Gastrocnemius medialis (tissue), 4 donors: ENCODE measurements at regions not wholly inside any gene's neighbourhood (a gene's known extent, or its start where the extent isn't known, plus 50 kb on each side); places are given as distances from the start of the nearest gene placed in this dataset.

Experiments used
- ATAC-seq, 2 donors: fragments of 150-250 bp; one replicate each; pipeline ENCODE4 v1.9.1; 2016
- DNase-seq, 2 donors: peaks; one replicate each; pipeline ENCODE4 v3.0.0-alpha.2; 2019
- H3K27ac ChIP-seq, 4 donors: fragments of 200-600 bp; sonication (generic); 1 replicate in 1 of 4; 2 replicates in 3 of 4; pipeline ENCODE4 v1.5.1; 2016 to 2018; ENCODE audit warnings: mild to moderate bottlenecking in 2 of 4, moderate library complexity in 1 of 4
- H3K27me3 ChIP-seq, 3 donors: fragments of 200-600 bp; sonication (generic) in 2 of 3; 1 replicate in 1 of 3; 2 replicates in 2 of 3; pipeline versions ENCODE4 v1.5.1 to v1.6.0; 2016 to 2019; ENCODE audit warnings: mild to moderate bottlenecking in 1 of 3, moderate library complexity in 1 of 3
- H3K36me3 ChIP-seq, 2 donors: fragments of 200-600 bp; sonication (generic) in 1 of 2; one replicate each; pipeline ENCODE4 v1.5.1; 2017 to 2018
- H3K4me1 ChIP-seq, 2 donors: fragments of 200-600 bp; sonication (generic) in 1 of 2; one replicate each; pipeline ENCODE4 v1.5.1; 2016 to 2017; ENCODE audit warnings: mild to moderate bottlenecking in 2 of 2
- H3K4me3 ChIP-seq, 4 donors: fragments of 200-600 bp; sonication (generic) in 3 of 4; 1 replicate in 1 of 4; 2 replicates in 3 of 4; pipeline ENCODE4 v1.5.1; 2016 to 2019; ENCODE audit warnings: mild to moderate bottlenecking in 2 of 4
- H3K9me3 ChIP-seq, 3 donors: fragments of 200-600 bp; sonication (generic) in 2 of 3; 1 replicate in 1 of 3; 2 replicates in 2 of 3; pipeline ENCODE4 v1.5.1; 2016 to 2019
- CTCF ChIP-seq, 5 experiments: fragments of 450-650 bp in 3 of 5; fragments of 200-600 bp in 2 of 5; sonication (generic) in 2 of 5; IDR thresholded peaks in 4 of 5; conservative IDR thresholded peaks in 1 of 5; 1 replicate in 4 of 5; 2 replicates in 1 of 5; pipeline ENCODE4 v1.5.1; 2016 to 2019; ENCODE audit warnings: antibody characterized with exemption in 5 of 5, mild to moderate bottlenecking in 3 of 5, moderate library complexity in 3 of 5
- POLR2A ChIP-seq, 2 donors: fragments of 450-650 bp; IDR thresholded peaks; one replicate each; pipeline ENCODE4 v1.6.1; 2017; ENCODE audit warnings: antibody characterized with exemption in 2 of 2, mild to moderate bottlenecking in 2 of 2, moderate library complexity in 2 of 2
- in situ Hi-C, 4 donors: fragments of 200-750 bp; cut with MboI; loops; one replicate each; pipeline versions ENCODE4 v1.15.0 to v1.8.0; 2017; ENCODE audit warnings: low sequenced_read_pairs in 4 of 4
- intact Hi-C: fragments of 100-400 bp; cut with DNase I; formaldehyde crosslinking; loops from one replicate; pipeline ENCODE4 v1.15.1; 2023; ENCODE audit warnings: low total_unique reads

- TF ChIP-seq POLR2A (IDR thresholded peaks at IDR 0.05) (no peak), CTCF (IDR thresholded peaks at IDR 0.05 in 4 of 5, conservative IDR thresholded peaks at IDR 0.05 in 1 of 5) (no peak)
- intact Hi-C loops = no loop called here
- no peak for ATAC-seq
Observed at GRCh38 chr2:59082657-59083056, 841.5 kb upstream of the FANCL start.

GRCh38 chr2:59080451-59081181 lies 839.5 kb upstream of the FANCL start:
- in situ Hi-C loops (no loop called here), intact Hi-C loops (no loop called here)
- H3K36me3 ChIP-seq = no peaks in the 10 kb centered on the region
- TF ChIP-seq POLR2A (IDR thresholded peaks at IDR 0.05) (no peak), CTCF (IDR thresholded peaks at IDR 0.05 in 4 of 5, conservative IDR thresholded peaks at IDR 0.05 in 1 of 5) (no peak)
- no peak for DNase-seq
- H3K27me3 ChIP-seq = no peaks in the 10 kb centered on the region
- ATAC-seq = no peak
- H3K9me3 ChIP-seq = no peaks in the 10 kb centered on the region
- H3K4me3 ChIP-seq = no peak overlapping the region
- H3K27ac ChIP-seq = no peak overlapping the region
- no peaks in the 10 kb centered on the region for H3K4me1 ChIP-seq

More at GRCh38 chr2:59082657-59083056, 841.5 kb upstream of the FANCL start:
- no peak for DNase-seq
- Histone ChIP-seq H3K36me3 (no peaks in the 10 kb centered on the region), H3K4me1 (no peaks in the 10 kb centered on the region), H3K27me3 (no peaks in the 10 kb centered on the region), H3K4me3 (no peak overlapping the region), H3K9me3 (no peaks in the 10 kb centered on the region), H3K27ac (no peak overlapping the region)
- in situ Hi-C loops = no loop called here

- DNase-seq (no peak), ATAC-seq (no peak)
- in situ Hi-C loops (no loop called here), intact Hi-C loops (no loop called here)
- no peak overlapping the region for H3K4me3 ChIP-seq
- no peaks in the 10 kb centered on the region for H3K9me3 ChIP-seq
- no peaks in the 10 kb centered on the region for H3K27me3 ChIP-seq
- no peak overlapping the region for H3K27ac ChIP-seq
- TF ChIP-seq POLR2A (IDR thresholded peaks at IDR 0.05) (no peak), CTCF (IDR thresholded peaks at IDR 0.05 in 4 of 5, conservative IDR thresholded peaks at IDR 0.05 in 1 of 5) (no peak)
- H3K4me1 ChIP-seq = no peaks in the 10 kb centered on the region
- no peaks in the 10 kb centered on the region for H3K36me3 ChIP-seq
Observed at GRCh38 chr2:59077981-59078531, 836.9 kb upstream of the FANCL start.

- TF ChIP-seq POLR2A (IDR thresholded peaks at IDR 0.05) = no peak
- TF ChIP-seq CTCF (IDR thresholded peaks at IDR 0.05 in 4 of 5, conservative IDR thresholded peaks at IDR 0.05 in 1 of 5) = no peak
- intact Hi-C loops (no loop called here), in situ Hi-C loops (no loop called here)
- ATAC-seq (no peak), DNase-seq (no peak)
- H3K36me3 ChIP-seq = no peaks in the 10 kb centered on the region
- no peak overlapping the region for H3K27ac ChIP-seq
- no peaks in the 10 kb centered on the region for H3K9me3 ChIP-seq
- H3K4me1 ChIP-seq = no peaks in the 10 kb centered on the region
- no peak overlapping the region for H3K4me3 ChIP-seq
- H3K27me3 ChIP-seq = no peaks in the 10 kb centered on the region
Observed at GRCh38 chr2:59077026-59077725, 836.1 kb upstream of the FANCL start.
